ENCODE measurements at regions not wholly inside any gene's neighbourhood (a gene's known extent, or its start where the extent isn't known, plus 50 kb on each side); places are given as distances from the start of the nearest gene placed in this dataset.

- whole genome bisulfite sequencing, 2 donors, result 45 to 72% methylated on average over 1 of the region's 1 CpG
- no peak for TF ChIP-seq CTCF (IDR thresholded peaks at IDR 0.05)
Observed at GRCh38 chr5:92380069-92380770, 997.1 kb upstream of the ARRDC3 start.

GRCh38 chr5:92378966-92379611 lies 996.0 kb upstream of the ARRDC3 start:
- peak in 4 of 8 donors; percentile 33 to 90 (median 78) for ATAC-seq
- Histone ChIP-seq H3K27me3 (no peaks in the 10 kb centered on the region), H3K4me1 (no peaks in the 10 kb centered on the region), H3K9me3 (no peaks in the 10 kb centered on the region), H3K27ac (no peak overlapping the region), H3K36me3 (no peaks in the 10 kb centered on the region), H3K4me3 (no peak overlapping the region)
- peak in 1 of 2 donors; percentile 11 for DNase-seq
- intact Hi-C loops (cut with DNase I), result no loop called here
- no peak for TF ChIP-seq CTCF (IDR thresholded peaks at IDR 0.05)
- WGBS, 2 donors, result 29% methylated on average over 9 of the region's 9 CpGs

More at GRCh38 chr5:92380069-92380770, 997.1 kb upstream of the ARRDC3 start:
- DNase-seq, result no peak
- no peaks in the 10 kb centered on the region for H3K4me1 ChIP-seq
- no peak overlapping the region for H3K27ac ChIP-seq
- H3K36me3 ChIP-seq, result no peaks in the 10 kb centered on the region
- no peak overlapping the region for H3K4me3 ChIP-seq
- intact Hi-C loops (cut with DNase I), result no loop called here
- ATAC-seq, result no peak
- H3K27me3 ChIP-seq, result no peaks in the 10 kb centered on the region
- H3K9me3 ChIP-seq, result no peaks in the 10 kb centered on the region

GRCh38 chr5:92374859-92375258 lies 991.7 kb upstream of the ARRDC3 start:
- Histone ChIP-seq H3K27me3 (no peaks in the 10 kb centered on the region), H3K4me1 (no peaks in the 10 kb centered on the region), H3K9me3 (no peaks in the 10 kb centered on the region), H3K27ac (no peak overlapping the region), H3K4me3 (no peak overlapping the region), H3K36me3 (no peaks in the 10 kb centered on the region)
- intact Hi-C loops (cut with DNase I), result no loop called here
- 93 to 94% methylated on average over 19 to 20 of the region's 20 CpGs for WGBS, 2 donors
- no peak for TF ChIP-seq CTCF (IDR thresholded peaks at IDR 0.05)
- ATAC-seq (no peak), DNase-seq (no peak)

- H3K9me3 ChIP-seq, result peaks cover 0 to 18% (median 0%) of the 10 kb centered on the region in 11 donors
- 89 to 90% methylated on average over 1 of the region's 1 CpG for WGBS, 2 donors
- ATAC-seq, result no peak
- no peak overlapping the region for H3K27ac ChIP-seq
- H3K4me1 ChIP-seq, result no peaks in the 10 kb centered on the region
- no peaks in the 10 kb centered on the region for H3K36me3 ChIP-seq
- no peak overlapping the region for H3K4me3 ChIP-seq
- no peak for DNase-seq
- TF ChIP-seq CTCF (IDR thresholded peaks at IDR 0.05), result no peak
- intact Hi-C loops (cut with DNase I), result no loop called here
- H3K27me3 ChIP-seq, result no peaks in the 10 kb centered on the region
Observed at GRCh38 chr5:92372766-92373165, 989.6 kb upstream of the ARRDC3 start.

All from heart right ventricle (tissue), 16 donors.